HG02610 (cell line): ENCODE measurements at regions not wholly inside any gene's neighbourhood (a gene's known extent, or its start where the extent isn't known, plus 50 kb on each side); places are given as distances from the start of the nearest gene placed in this dataset.

ENCODE experiments used
- ATAC-seq: cut with Tn5 transposase; IDR thresholded peaks from one replicate; pipeline ENCODE4 v1.9.1; 2021; ENCODE audit warnings: mild to moderate bottlenecking, moderate library complexity; ENCODE audit not compliant: unreplicated experiment

- ATAC-seq: no peak
These were observed 106.5 kb upstream of the FRY start for GRCh38 chr13:31925079-31925478.

- no peak for ATAC-seq
These were observed 104.3 kb upstream of the FRY start for GRCh38 chr13:31927219-31927653.

- ATAC-seq: no peak
These were observed 102.4 kb upstream of the FRY start for GRCh38 chr13:31929031-31929770.

DNA sequence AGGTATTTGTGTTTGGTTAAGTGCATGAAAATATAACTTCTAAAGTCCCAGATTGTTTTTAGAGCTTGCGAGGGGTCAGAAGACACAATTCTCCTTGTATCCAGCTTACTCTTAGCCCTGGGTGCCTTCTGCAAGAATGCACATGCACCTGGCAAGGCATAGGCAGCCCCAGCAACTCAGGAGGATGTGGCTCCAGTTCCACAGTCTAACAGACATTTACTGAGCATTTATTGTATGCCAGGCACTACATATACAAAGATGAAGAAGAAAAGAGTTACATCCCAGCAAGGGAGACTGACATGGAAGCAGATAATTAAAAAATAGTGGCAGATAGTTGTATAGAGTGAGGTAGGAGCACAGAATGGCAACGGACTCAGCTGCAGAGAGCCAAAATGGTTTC, 101.1 kb upstream of the FRY start:
- ATAC-seq: peak; percentile 7

DNA sequence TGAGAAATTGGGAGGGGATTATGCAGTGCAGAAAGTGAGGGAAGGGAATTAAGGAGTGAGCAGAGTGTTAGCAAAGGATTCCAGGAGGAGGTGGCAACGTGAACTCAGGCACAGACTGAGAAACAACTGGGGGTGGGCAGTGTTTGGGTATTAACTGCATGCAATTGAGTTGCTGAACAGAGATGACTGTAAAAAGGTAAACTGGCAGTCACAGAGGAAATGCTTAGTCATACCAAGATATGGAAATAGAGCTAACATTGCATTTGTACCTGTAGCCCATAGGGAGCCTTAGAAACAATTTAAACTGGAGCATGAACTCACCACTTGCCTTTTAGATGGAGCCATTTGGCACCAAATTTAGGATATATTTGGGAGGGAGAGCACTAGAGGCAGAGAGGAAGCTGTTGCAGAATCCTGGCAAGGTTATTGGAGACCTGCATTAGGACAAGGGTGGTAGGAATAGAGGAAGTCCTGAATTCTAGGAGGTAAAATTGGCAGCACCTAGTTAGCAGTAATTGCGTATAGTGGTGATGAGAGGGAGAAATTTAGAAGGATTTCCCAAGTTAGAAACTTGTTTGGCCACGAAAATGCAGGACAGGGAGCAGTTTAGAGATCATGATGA, 100.6 kb upstream of the FRY start:
- ATAC-seq: peak; percentile 99

DNA sequence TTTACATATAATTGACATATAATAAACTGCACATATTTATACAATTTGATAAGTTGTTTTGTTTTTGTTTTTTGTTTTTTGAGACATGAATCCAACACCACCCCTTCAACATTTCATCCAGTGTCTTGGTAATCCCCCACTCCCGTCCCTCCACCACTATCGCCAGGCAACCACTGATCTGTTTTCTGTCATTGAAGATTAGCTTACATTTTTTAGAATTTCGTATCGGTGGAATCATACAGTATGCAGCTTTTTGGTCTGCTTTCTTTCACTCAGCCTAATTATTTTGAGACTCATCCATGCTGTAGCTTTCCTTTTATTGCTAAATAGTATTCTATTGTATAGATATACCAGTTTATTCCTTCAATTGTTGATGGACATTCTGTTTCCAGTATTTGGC, 94.1 kb upstream of the FRY start:
- no peak for ATAC-seq

DNA sequence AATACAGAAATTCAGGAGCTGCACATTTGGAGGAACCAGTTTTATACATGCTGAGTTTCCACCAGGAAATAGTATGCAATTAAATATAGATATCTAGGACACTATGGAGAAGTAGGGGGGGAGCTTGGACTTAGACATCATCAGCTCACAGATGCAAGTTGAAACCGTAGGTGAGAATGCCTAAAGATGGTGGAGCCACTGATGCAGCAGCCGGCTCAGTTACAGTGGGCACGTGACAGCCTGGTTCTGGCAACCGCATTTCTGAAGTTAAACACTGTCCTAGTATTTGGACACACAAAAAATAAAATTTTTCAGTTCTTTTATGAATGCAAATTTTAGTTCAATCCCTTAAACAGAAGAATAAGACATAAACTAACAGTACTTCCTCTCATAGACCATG, 91.5 kb upstream of the FRY start:
- no peak for ATAC-seq

DNA sequence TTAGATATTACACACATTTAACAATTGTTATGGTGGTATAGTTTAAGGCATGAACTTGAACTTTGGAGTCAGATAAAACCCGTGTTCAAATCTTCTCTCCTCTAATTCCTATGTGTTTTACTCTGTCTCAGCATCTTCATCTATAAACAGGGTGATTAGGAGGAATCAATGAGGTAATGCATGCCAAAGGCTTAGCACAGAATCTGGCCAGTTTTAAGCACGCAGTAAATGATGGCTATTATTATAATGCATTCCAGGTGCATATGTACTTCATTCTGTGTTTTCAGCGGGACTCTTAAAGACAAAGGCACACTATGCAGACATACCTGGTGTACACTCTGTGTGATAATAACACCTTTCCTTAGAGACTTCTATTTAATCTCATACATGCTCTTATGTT, 88.0 kb upstream of the FRY start:
- ATAC-seq: no peak

DNA sequence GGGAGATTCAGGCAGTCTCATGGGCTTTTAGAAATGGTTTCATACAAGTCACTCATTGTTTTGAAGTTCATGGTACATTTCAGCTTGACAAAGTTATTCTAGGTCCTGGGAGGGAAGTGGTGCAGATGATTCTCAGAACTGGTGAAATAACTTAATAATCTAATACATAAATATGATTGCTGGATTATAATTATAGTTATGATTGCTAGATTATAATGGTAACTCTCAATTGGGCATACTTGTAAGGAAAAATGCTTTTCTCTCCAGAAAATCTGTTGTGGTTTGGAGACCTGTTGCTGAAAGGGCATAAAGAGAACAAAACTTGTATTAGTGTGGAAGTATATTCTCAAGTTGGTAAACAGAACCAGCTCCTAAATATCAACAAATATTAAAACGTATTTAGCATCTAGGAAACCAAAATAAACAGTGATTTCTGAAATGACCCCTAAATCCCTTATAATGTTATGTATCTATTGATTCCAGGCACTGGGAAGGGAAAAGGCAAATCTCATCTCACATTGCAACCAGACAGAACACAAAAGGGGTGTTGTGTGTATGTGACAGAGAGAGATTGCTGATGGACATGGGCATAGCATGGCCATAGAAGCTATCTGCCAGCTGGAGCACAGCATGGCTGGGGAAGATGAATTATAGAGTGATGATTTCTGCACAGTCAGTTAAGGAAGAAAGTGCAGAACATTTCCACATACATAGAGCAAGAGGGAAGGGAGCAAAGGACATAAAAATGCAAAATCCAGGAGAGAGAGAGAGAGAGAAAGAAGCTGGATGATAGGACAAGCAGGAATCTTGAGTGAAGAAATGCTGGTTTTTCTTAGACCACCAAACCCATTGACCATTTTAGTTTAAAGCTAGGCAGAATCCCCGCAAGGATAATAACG, 87.1 kb upstream of the FRY start:
- ATAC-seq: no peak

DNA sequence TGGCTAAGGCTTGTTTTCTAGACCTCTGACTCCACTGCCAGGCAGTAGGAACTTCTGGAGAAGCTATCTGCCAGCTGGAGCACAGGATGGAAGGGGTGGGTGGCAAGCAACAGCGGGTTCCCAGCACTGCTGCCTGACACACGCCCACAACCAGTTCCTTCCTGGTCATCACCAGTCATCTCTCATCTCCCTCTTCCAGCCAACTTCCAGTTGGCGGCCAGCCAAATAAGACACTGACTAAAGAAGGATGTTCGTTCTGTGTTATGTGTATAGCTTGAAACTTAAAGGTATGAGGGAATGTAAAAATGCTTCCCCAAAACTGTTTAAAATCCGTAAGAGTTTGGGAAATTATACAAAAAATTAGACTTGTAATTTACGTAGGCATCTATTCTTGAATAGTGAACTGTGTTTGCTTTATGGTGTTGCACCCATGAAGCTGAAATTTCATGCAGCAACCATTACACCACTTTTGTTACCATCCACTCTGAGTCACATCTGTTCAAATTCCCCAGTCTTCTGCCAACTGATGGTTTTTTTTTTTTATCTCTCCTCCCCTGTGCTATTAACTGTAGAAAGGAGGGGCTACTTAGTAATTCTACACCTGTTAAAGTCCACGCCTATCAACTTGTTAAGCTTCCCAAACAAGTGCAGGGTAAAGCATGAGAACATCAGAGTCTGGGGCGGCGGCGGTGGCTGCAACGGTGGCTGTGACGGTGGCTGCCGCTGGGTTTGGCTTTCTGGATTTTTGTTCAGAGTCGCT, 86.2 kb upstream of the FRY start:
- ATAC-seq: no peak

DNA sequence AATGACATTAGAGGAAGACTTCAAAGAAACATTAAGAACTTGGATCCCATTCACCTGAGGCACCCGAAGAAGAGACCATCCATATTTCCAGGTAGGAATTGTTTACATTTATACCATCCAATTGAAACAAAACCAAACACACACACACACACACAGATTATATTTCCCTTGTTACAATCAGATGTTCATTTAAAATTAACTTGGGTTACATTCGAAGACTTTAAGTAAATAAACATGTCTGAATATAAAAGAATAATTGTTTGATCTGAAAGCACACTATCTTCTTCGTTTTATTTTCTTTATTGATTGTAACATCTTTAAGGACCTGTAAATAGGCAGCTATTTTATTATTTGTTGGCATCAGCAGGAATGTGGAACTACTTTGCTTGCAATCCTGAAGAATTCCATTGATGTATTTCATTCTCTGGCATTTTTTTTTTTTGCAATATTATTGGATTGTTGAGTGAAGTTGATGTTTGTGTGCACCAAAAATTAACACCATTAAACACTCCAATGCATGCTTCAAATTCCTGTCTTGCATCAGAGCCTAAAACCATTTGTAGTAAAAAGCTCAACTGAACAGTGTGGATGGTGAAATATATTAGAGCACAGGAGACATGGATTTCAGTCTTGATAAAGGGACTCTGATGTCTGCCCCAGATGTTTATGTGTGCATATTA, 85.3 kb upstream of the FRY start:
- no peak for ATAC-seq

GRCh38 chr13:31947105-31947504, 84.5 kb upstream of the FRY start:
- ATAC-seq: no peak

DNA sequence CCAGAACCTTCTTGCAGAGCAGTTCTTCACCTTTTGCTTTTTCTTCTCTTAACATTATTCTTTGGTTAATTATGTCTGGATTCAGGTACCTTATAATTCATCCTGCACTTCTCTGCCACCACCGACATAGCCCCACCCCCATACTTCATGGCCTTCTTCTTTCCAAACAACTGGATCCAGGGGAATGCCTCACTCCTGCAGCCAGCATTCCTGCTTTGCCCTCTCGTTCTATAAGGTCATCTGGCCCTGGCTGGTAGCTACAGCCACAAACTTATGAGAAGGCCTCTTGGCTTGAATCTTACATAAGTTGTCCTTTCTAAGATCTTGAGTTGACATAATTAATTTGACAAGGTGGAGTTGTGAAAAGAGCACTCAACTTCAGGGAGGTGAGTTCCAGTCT, 84.1 kb upstream of the FRY start:
- ATAC-seq: no peak

DNA sequence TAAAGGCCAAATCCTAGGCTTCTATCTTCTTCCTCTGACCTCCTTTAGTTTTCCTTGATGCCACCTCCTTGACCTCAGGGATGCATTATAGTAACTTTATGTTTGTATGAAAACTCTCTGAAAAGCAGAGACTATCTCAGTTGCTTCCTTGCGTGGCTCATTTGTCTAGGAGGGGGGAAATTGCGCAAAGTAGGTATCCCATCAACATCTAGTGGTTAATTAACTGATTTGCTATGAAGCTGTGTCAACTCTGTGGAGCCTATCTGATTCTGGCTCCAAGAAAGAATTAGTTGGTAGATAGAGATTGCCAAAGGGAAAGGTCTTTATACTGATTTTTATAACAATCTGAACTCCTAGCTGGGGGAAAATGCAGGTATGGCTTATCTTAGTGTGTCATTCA, 82.1 kb upstream of the FRY start:
- ATAC-seq: no peak

- no peak for ATAC-seq
These were observed 81.3 kb upstream of the FRY start for GRCh38 chr13:31950111-31950815.

- ATAC-seq: peak; percentile 95
These were observed 80.3 kb upstream of the FRY start for GRCh38 chr13:31951215-31951678.

DNA sequence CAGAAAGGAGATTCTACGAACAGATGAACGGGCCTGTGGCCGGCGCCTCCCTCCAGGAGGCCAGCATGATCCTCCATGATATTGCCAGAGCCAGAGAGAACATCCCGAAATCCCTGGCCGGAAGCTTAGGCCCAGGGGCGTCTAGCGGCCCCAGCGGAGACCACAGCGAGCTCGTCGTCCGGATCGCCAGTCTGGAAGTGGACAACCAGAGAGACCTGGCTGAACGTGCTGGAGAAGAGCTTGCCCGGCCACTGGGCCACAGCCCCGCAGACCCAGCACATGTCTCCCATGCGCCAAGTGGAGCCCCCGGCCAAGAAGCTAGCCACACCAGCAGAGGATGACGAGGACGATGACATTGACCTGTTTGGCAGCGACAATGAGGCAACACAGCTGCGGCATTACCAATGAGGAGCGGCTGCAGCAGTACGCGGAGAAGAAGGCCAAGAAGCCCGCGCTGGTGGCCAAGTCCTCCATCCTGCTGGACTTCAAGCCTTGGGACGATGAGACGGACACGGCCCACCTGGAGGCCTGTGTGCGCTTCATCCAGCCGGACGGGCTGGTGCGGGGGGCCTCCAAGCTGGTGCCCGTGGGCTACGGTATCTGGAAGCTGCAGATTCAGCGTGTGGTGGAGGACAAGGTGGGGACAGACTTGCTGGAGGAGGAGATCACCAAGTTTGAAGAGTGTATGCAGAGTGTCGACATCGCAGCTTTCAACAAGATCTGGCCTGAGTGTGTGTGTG, 78.8 kb upstream of the FRY start:
- no peak for ATAC-seq

DNA sequence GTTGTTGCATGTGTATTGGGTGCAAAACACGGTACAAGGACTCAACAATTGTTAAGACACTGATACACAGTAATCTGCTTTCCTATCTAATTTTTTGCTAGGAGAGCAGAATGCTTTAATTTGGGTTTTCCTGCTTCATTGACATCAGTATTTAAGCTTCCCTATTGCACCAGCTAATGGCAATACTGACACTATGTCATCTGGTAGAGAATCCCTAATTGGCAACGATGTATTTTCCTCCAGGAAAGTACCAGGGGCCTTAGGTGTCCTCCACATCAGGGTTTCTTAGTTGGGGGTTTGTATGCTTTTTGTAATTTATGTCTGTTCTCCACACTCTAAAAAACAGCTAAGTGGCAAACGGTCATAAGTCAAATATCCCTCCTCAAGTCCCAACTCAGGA, 76.5 kb upstream of the FRY start:
- ATAC-seq: no peak

DNA sequence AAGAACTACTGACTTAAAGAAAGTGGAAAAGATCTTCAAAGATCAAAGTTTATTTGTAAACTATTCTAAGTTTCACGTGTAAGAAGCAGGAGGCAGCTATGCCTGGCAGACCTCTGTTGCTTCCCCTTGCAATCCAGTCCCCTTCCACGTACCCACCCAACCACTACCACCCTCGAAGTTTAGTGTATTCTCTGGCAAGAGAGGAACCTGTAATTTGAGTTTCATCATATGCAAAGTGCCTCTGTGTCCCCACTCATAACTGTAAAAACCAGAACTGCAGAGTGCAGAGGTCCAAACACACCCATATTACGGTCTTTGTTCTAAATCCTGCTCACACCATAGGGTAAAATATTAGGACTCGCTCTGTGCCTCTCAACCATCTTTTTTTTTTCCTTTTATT, 75.8 kb upstream of the FRY start:
- ATAC-seq: no peak
